Lower lobe of right lung (tissue), 2 donors: ENCODE measurements at regions not wholly inside any gene's neighbourhood (a gene's known extent, or its start where the extent isn't known, plus 50 kb on each side); places are given as distances from the start of the nearest gene placed in this dataset.

Experiments used
- ATAC-seq, 2 donors: fragments of 200-7000 bp; cut with Tn5 transposase; one replicate each; pipeline ENCODE4 v1.9.1; 2020 to 2022; ENCODE audit warnings: mild to moderate bottlenecking in 2 of 2, moderate library complexity in 2 of 2
- DNase-seq: peaks from one replicate; pipeline ENCODE4 v3.0.0-alpha.2; 2020
- H3K27ac ChIP-seq: fragments of 200-600 bp; one replicate; pipeline ENCODE4 v1.8.0; 2022
- H3K27me3 ChIP-seq: fragments of 200-600 bp; one replicate; pipeline ENCODE4 v1.8.0; 2022; ENCODE audit warnings: low read depth
- H3K36me3 ChIP-seq: fragments of 200-600 bp; one replicate; pipeline ENCODE4 v1.8.0; 2022; ENCODE audit warnings: mild to moderate bottlenecking
- H3K4me1 ChIP-seq: fragments of 200-600 bp; one replicate; pipeline ENCODE4 v1.8.0; 2022
- H3K4me3 ChIP-seq: fragments of 200-600 bp; one replicate; pipeline ENCODE4 v1.8.0; 2022; ENCODE audit warnings: mild to moderate bottlenecking
- H3K9me3 ChIP-seq: fragments of 200-600 bp; one replicate; pipeline ENCODE4 v1.8.0; 2022
- CTCF ChIP-seq: fragments of 200-600 bp; IDR thresholded peaks from one replicate; pipeline ENCODE4 v1.8.0; 2022; ENCODE audit warnings: antibody characterized with exemption, mild to moderate bottlenecking
- intact Hi-C: fragments of 100-400 bp; cut with DNase I; formaldehyde crosslinking; loops from one replicate; pipeline ENCODE4 v1.11.0; 2022
- donor health status: DM: no; HTN: yes; CAD: no; lungs with severe emphysema.

GRCh38 chr13:22091222-22091970 is 420.5 kb downstream of the FGF9 start:
- DNase-seq (no peak), ATAC-seq (peak in 1 of 2 donors; percentile 16)
- Histone ChIP-seq H3K27ac (no peak overlapping the region), H3K4me1 (no peaks in the 10 kb centered on the region), H3K9me3 (no peaks in the 10 kb centered on the region), H3K36me3 (no peaks in the 10 kb centered on the region), H3K27me3 (no peaks in the 10 kb centered on the region), H3K4me3 (no peak overlapping the region)
- intact Hi-C loops: no loop called here
- no peak for TF ChIP-seq CTCF

GRCh38 chr13:22091971-22092300 is 421.1 kb downstream of the FGF9 start:
- intact Hi-C loops: no loop called here

DNA sequence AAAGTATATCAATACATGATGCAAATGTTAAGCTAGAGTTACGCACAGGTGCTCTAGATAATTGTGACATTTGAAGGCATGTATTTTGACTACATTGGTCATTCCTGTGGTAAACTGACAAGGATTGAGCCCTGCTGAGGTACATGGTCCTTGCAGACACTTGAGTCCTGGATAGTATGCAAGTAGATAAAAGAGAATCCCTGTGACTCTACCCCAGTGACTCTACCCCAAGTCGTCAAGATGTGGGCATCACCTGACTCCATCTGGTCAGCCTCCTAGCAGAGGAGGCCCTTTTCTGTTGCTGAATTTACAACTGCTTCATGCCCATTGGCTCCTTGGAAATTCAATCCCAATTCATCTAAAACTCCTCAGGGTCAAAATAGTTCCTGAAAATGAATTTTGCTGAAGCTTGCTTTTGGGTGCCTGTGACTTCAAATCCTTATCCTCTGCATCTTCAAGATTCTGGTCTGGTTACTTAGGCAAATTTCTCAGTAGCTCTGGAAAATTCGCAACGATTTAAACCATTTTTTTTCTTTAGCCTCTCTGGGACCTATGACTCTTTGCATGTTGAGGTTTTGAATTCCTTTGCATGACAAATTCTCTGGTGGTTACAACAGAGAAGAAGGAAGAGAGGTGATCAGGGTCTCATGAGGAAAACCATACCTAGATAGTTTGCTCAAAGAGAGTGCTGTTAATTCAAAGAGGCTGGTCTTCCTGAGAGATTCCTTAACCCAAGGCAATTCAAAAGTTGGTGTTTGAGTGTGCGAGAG is 422.1 kb downstream of the FGF9 start:
- DNase-seq (no peak), ATAC-seq (no peak)
- intact Hi-C loops: no loop called here
- Histone ChIP-seq H3K4me1 (no peaks in the 10 kb centered on the region), H3K36me3 (no peaks in the 10 kb centered on the region), H3K4me3 (no peak overlapping the region), H3K9me3 (no peaks in the 10 kb centered on the region), H3K27ac (no peak overlapping the region), H3K27me3 (no peaks in the 10 kb centered on the region)
- TF ChIP-seq CTCF: no peak

More at GRCh38 chr13:22091971-22092300, 421.1 kb downstream of the FGF9 start:
- DNase-seq (no peak), ATAC-seq (no peak)
- no peaks in the 10 kb centered on the region for H3K36me3 ChIP-seq
- H3K27ac ChIP-seq: no peak overlapping the region
- H3K27me3 ChIP-seq: no peaks in the 10 kb centered on the region
- no peak for TF ChIP-seq CTCF
- H3K9me3 ChIP-seq: no peaks in the 10 kb centered on the region
- no peaks in the 10 kb centered on the region for H3K4me1 ChIP-seq
- no peak overlapping the region for H3K4me3 ChIP-seq

GRCh38 chr13:22095794-22096193 is 424.9 kb downstream of the FGF9 start:
- DNase-seq (no peak), ATAC-seq (no peak)
- intact Hi-C loops: no loop called here
- Histone ChIP-seq H3K9me3 (no peaks in the 10 kb centered on the region), H3K4me3 (no peak overlapping the region), H3K27me3 (no peaks in the 10 kb centered on the region), H3K4me1 (no peaks in the 10 kb centered on the region), H3K36me3 (no peaks in the 10 kb centered on the region), H3K27ac (no peak overlapping the region)
- TF ChIP-seq CTCF: no peak

DNA sequence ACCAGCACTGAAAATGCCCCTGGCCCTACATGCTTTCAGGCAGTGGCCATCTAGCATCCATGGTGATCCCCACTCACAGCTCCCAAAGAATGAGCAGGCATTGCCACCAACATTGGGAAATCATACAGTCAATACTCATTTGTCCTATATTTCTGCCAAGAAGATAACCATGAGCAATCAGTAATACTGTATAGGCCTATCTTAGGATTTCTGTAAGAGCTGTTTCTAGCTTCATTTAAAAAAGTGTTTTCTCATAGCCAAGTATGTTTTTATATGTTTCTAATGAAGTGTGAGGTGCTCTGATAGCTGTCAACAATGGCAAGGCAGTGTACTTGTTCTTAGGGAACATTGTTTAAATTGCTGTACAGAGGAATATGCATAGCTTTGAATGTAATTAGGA is 428.7 kb downstream of the FGF9 start:
- ATAC-seq: no peak
- no peak for DNase-seq
- intact Hi-C loops: no loop called here

More for the DNA sequence above, 428.7 kb downstream of the FGF9 start:
- H3K4me1 ChIP-seq: no peaks in the 10 kb centered on the region
- H3K9me3 ChIP-seq: no peaks in the 10 kb centered on the region
- no peak overlapping the region for H3K4me3 ChIP-seq
- no peaks in the 10 kb centered on the region for H3K27me3 ChIP-seq
- no peak overlapping the region for H3K27ac ChIP-seq
- TF ChIP-seq CTCF: no peak
- H3K36me3 ChIP-seq: no peaks in the 10 kb centered on the region
